ENCODE measurements at regions not wholly inside any gene's neighbourhood (a gene's known extent, or its start where the extent isn't known, plus 50 kb on each side); places are given as distances from the start of the nearest gene placed in this dataset.

DNA sequence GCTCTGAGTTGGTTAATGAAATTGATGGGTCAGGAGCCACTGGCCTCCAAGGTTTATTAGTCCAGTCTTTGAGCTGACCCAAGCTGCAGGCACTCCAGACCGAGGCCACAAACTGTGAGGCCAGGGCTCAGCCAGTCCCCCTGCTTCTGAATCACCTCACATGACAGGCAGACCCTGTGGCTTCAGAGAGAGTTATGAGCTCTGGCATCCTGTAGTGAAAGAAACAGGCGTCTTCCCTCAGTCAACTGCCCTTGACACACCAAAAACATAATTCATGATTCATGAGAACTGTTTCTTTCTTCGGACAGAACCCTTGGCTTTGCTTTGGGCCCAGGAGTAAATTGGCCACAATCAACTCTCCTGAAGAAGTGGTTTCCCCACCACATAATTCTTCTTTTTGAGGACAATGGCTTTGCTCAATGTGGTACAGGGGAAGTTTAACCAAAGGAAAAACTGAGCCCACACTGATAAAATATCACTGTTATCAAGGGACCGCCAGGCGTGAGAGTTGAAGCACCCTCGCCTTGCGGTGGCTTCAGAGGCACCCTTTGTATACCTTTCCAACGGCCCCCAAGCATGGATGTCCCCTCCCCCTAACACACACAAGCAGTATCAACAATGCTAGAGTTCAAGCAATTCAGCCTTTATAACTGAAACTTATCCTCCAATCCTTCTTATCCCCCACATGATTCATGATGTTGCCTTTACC is 226.9 kb downstream of the CYRIA start:
- TF ChIP-seq, protein P1, sequence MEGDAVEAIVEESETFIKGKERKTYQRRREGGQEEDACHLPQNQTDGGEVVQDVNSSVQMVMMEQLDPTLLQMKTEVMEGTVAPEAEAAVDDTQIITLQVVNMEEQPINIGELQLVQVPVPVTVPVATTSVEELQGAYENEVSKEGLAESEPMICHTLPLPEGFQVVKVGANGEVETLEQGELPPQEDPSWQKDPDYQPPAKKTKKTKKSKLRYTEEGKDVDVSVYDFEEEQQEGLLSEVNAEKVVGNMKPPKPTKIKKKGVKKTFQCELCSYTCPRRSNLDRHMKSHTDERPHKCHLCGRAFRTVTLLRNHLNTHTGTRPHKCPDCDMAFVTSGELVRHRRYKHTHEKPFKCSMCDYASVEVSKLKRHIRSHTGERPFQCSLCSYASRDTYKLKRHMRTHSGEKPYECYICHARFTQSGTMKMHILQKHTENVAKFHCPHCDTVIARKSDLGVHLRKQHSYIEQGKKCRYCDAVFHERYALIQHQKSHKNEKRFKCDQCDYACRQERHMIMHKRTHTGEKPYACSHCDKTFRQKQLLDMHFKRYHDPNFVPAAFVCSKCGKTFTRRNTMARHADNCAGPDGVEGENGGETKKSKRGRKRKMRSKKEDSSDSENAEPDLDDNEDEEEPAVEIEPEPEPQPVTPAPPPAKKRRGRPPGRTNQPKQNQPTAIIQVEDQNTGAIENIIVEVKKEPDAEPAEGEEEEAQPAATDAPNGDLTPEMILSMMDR (IDR thresholded peaks at IDR 0.05) = no peak
- TF ChIP-seq POLR2A (IDR thresholded peaks at IDR 0.05) = no peak

Data from thyroid gland (tissue), 4 donors.